ENCODE measurements at regions not wholly inside any gene's neighbourhood (a gene's known extent, or its start where the extent isn't known, plus 50 kb on each side); places are given as distances from the start of the nearest gene placed in this dataset.

DNA sequence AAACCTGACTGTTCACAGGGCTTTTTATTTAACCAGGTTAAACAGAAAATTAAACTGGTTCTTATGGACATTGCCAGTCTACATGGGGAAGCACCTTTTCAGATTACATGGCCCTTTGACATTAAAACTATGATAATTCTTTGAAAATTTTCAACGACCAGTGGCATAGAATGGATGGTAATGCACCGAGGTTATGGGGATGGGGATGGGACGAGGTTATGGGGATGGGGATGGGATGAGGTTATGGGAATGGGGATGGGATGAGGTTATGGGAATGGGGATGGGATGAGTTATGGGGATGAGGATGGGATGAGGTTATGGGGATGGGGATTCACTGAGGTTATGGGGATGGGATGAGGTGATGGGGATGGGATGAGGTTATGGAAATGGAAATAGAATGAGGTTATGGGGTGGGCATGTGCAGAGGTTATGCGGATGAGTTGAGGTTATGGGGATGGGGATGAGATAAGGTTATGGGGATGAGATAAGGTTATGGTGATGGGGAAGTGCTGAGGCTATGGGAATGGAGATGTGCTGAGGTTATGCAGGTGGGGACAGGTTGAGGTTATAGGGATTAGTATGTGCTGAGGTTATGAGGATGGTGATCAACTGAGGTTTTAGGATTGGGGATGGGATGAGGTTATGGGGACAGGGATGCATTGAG is 541.9 kb downstream of the CDH26 start:
- Histone ChIP-seq H3K4me2 (ENCODE audit: low read depth, low read length, poor library complexity, severe bottlenecking) (no peak overlapping the region), H3K9ac (ENCODE audit: low read length) (no peak overlapping the region), H3K9me3 (ENCODE audit: insufficient read depth, low read length) (no peaks in the 10 kb centered on the region), H3K9me2 (replicated peaks; ENCODE audit: insufficient read depth, low read length) (no peaks in the 10 kb centered on the region), H2AFZ (ENCODE audit: low read depth, low read length, severe bottlenecking) (no peak overlapping the region), H3K79me2 (ENCODE audit: insufficient read depth, low read length) (no peaks in the 10 kb centered on the region), H3K27me3 (ENCODE audit: low read length) (no peaks in the 10 kb centered on the region), H3K27ac (ENCODE audit: low read depth, low read length) (no peak overlapping the region), H4K20me1 (ENCODE audit: low read depth, low read length) (no peaks in the 10 kb centered on the region), H3F3A (ENCODE audit: insufficient read depth) (no peaks in the 10 kb centered on the region), H3K4me3 (ENCODE audit: insufficient read depth, low read length, poor library complexity, severe bottlenecking) (no peak overlapping the region), H3K36me3 (ENCODE audit: low read length) (no peaks in the 10 kb centered on the region)
- no peak for TF ChIP-seq EZH2phosphoT487 (conservative IDR thresholded peaks at IDR 0.05; ENCODE audit: low read length)
- TF ChIP-seq, protein P1, sequence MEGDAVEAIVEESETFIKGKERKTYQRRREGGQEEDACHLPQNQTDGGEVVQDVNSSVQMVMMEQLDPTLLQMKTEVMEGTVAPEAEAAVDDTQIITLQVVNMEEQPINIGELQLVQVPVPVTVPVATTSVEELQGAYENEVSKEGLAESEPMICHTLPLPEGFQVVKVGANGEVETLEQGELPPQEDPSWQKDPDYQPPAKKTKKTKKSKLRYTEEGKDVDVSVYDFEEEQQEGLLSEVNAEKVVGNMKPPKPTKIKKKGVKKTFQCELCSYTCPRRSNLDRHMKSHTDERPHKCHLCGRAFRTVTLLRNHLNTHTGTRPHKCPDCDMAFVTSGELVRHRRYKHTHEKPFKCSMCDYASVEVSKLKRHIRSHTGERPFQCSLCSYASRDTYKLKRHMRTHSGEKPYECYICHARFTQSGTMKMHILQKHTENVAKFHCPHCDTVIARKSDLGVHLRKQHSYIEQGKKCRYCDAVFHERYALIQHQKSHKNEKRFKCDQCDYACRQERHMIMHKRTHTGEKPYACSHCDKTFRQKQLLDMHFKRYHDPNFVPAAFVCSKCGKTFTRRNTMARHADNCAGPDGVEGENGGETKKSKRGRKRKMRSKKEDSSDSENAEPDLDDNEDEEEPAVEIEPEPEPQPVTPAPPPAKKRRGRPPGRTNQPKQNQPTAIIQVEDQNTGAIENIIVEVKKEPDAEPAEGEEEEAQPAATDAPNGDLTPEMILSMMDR (IDR thresholded peaks at IDR 0.05; ENCODE audit: insufficient read depth, low read length, poor library complexity, severe bottlenecking): no peak

- Histone ChIP-seq H3F3A (ENCODE audit: insufficient read depth) (no peaks in the 10 kb centered on the region), H3K9me3 (ENCODE audit: insufficient read depth, low read length) (no peaks in the 10 kb centered on the region), H3K27me3 (ENCODE audit: low read length) (no peaks in the 10 kb centered on the region), H3K36me3 (ENCODE audit: low read length) (no peaks in the 10 kb centered on the region), H4K20me1 (ENCODE audit: low read depth, low read length) (no peaks in the 10 kb centered on the region), H2AFZ (ENCODE audit: low read depth, low read length, severe bottlenecking) (no peak overlapping the region), H3K4me3 (ENCODE audit: insufficient read depth, low read length, poor library complexity, severe bottlenecking) (no peak overlapping the region), H3K9me2 (replicated peaks; ENCODE audit: insufficient read depth, low read length) (no peaks in the 10 kb centered on the region), H3K27ac (ENCODE audit: low read depth, low read length) (no peak overlapping the region), H3K4me2 (ENCODE audit: low read depth, low read length, poor library complexity, severe bottlenecking) (no peak overlapping the region), H3K9ac (ENCODE audit: low read length) (no peak overlapping the region), H3K79me2 (ENCODE audit: insufficient read depth, low read length) (no peaks in the 10 kb centered on the region)
- TF ChIP-seq EZH2phosphoT487 (conservative IDR thresholded peaks at IDR 0.05; ENCODE audit: low read length): no peak
- TF ChIP-seq, protein P1 (IDR thresholded peaks at IDR 0.05; ENCODE audit: insufficient read depth, low read length, poor library complexity, severe bottlenecking): no peak
These were observed 542.8 kb downstream of the CDH26 start for GRCh38 chr20:60501048-60501447.

DNA sequence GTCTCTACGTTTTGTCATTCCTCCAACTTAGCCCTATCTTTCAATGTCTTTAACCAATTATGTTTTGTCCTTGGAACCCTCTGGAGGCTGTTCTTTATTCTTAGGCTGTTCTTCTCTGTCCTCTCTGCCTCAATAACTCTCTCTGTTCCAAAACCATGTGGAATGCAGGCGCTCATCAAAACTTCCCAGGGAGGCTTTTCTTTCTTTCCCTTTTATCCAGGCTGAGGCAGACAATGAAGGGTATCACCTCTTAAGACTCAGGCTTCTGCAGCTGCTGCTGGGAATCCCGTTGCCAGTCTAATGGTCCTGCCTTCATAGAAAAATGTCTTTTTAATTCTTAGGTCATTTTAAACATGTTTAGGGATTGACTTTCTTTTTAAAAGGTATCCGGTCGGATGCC is 544.7 kb downstream of the CDH26 start:
- Histone ChIP-seq H3K9me2 (replicated peaks; ENCODE audit: insufficient read depth, low read length) (no peaks in the 10 kb centered on the region), H2AFZ (ENCODE audit: low read depth, low read length, severe bottlenecking) (no peak overlapping the region), H3K4me3 (ENCODE audit: insufficient read depth, low read length, poor library complexity, severe bottlenecking) (no peak overlapping the region)

DNA sequence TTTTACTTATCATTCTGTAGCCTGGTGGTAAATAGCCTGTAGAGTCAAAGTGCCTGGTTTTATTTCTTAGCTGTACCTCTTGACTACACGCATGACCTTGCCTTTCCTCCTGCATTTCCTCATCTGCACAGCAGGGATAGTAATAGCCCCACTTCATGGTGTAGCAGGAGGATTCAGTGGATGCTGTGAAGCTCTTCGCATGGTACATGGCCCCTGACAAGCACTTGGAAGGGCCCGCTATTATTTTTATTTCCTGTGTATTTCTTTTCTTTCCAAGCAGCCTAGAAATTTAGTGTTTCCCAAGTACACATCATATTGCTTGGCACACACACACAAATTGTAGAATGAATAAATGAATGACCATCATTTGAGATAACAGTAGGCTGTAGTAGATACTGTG is 547.2 kb downstream of the CDH26 start:
- H3K9ac ChIP-seq (ENCODE audit: low read length): no peak overlapping the region
- no peak overlapping the region for H2AFZ ChIP-seq (ENCODE audit: low read depth, low read length, severe bottlenecking)
- no peak overlapping the region for H3K4me3 ChIP-seq (ENCODE audit: insufficient read depth, low read length, poor library complexity, severe bottlenecking)
- no peak overlapping the region for H3K4me2 ChIP-seq (ENCODE audit: low read depth, low read length, poor library complexity, severe bottlenecking)
- no peaks in the 10 kb centered on the region for H3K9me2 ChIP-seq (replicated peaks; ENCODE audit: insufficient read depth, low read length)
- no peak overlapping the region for H3K27ac ChIP-seq (ENCODE audit: low read depth, low read length)
- no peaks in the 10 kb centered on the region for H3K79me2 ChIP-seq (ENCODE audit: insufficient read depth, low read length)
- H3K9me3 ChIP-seq (ENCODE audit: insufficient read depth, low read length): no peaks in the 10 kb centered on the region
- no peaks in the 10 kb centered on the region for H3K36me3 ChIP-seq (ENCODE audit: low read length)
- H4K20me1 ChIP-seq (ENCODE audit: low read depth, low read length): no peaks in the 10 kb centered on the region
- H3K27me3 ChIP-seq (ENCODE audit: low read length): no peaks in the 10 kb centered on the region
- H3F3A ChIP-seq (ENCODE audit: insufficient read depth): no peaks in the 10 kb centered on the region
- TF ChIP-seq, protein P1 (IDR thresholded peaks at IDR 0.05; ENCODE audit: insufficient read depth, low read length, poor library complexity, severe bottlenecking): no peak
- TF ChIP-seq EZH2phosphoT487 (conservative IDR thresholded peaks at IDR 0.05; ENCODE audit: low read length): no peak

More for the DNA sequence above, 544.7 kb downstream of the CDH26 start:
- Histone ChIP-seq H3K36me3 (ENCODE audit: low read length) (no peaks in the 10 kb centered on the region), H3K79me2 (ENCODE audit: insufficient read depth, low read length) (no peaks in the 10 kb centered on the region), H3K9me3 (ENCODE audit: insufficient read depth, low read length) (no peaks in the 10 kb centered on the region), H3K27me3 (ENCODE audit: low read length) (no peaks in the 10 kb centered on the region), H3K9ac (ENCODE audit: low read length) (no peak overlapping the region), H3F3A (ENCODE audit: insufficient read depth) (no peaks in the 10 kb centered on the region), H4K20me1 (ENCODE audit: low read depth, low read length) (no peaks in the 10 kb centered on the region), H3K4me2 (ENCODE audit: low read depth, low read length, poor library complexity, severe bottlenecking) (no peak overlapping the region), H3K27ac (ENCODE audit: low read depth, low read length) (no peak overlapping the region)
- TF ChIP-seq EZH2phosphoT487 (conservative IDR thresholded peaks at IDR 0.05; ENCODE audit: low read length): no peak
